ENCODE measurements at regions not wholly inside any gene's neighbourhood (a gene's known extent, or its start where the extent isn't known, plus 50 kb on each side); places are given as distances from the start of the nearest gene placed in this dataset.
A peak's percentile ranks its signal among the peaks of the same experiment; 100 is the strongest.

DNA sequence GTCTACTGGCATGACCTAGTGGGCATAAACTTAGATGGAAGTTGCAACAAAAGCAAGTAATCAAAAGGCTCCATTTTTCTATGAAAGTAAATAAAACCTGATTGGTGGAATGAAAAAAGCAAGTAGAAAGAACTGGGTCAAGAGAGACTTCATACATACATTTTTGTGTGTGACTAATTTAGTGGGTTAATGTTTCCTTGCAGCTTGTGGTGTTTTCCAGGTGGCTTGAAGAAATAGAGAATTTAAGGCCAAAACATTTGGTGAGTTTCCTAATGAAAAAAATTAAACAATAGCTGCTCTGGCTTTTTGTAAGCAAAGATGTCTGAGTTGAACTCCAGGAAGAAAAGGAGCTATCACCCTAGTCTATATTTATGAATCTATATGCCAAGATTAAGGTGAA is 71.0 kb downstream of the ZC3H11B start:
- Histone ChIP-seq H3K4me3 (no peak overlapping the region), H3K27ac (no peak overlapping the region), H3K36me3 (no peaks in the 10 kb centered on the region), H3K9me3 (ENCODE audit: low read depth) (no peaks in the 10 kb centered on the region), H3K27me3 (no peaks in the 10 kb centered on the region), H3K4me1 (ENCODE audit: low read depth) (peaks cover 16% of the 10 kb centered on the region)
- DNase-seq (ENCODE audit: low read depth in 1 of 2, low spot score in 1 of 2) = no peak
- TF ChIP-seq, protein P1, sequence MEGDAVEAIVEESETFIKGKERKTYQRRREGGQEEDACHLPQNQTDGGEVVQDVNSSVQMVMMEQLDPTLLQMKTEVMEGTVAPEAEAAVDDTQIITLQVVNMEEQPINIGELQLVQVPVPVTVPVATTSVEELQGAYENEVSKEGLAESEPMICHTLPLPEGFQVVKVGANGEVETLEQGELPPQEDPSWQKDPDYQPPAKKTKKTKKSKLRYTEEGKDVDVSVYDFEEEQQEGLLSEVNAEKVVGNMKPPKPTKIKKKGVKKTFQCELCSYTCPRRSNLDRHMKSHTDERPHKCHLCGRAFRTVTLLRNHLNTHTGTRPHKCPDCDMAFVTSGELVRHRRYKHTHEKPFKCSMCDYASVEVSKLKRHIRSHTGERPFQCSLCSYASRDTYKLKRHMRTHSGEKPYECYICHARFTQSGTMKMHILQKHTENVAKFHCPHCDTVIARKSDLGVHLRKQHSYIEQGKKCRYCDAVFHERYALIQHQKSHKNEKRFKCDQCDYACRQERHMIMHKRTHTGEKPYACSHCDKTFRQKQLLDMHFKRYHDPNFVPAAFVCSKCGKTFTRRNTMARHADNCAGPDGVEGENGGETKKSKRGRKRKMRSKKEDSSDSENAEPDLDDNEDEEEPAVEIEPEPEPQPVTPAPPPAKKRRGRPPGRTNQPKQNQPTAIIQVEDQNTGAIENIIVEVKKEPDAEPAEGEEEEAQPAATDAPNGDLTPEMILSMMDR (IDR thresholded peaks at IDR 0.05; ENCODE audit: low read depth, low read length) = no peak

DNA sequence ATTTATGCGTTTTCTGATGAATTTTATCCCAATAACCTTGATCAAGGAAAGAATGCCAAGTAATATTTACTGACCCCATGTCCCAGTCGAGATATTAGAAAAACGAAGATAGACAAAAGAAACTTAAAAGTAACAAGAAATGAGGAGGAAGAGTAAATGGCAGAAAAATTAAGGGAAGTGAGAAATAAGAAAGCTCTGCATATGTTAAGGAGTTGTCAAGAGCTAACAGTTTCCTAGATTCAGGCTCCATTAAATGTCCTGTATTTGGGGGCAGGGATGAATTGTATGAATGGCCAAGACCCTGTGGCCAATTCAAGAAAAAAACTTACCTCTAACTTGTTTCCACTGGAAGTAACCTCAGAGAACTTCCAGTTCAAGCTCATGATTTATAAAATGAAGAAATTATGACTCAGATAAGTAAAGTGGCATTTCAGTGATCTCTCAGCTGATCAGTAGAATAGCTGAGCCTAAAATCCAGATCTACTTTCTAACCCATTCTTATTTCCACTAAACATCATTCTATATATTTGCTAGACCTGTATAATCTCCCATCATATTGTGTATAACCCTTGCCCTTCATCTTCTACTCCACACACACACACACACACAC is 73.2 kb downstream of the ZC3H11B start:
- no peaks in the 10 kb centered on the region for H3K9me3 ChIP-seq (ENCODE audit: low read depth)
- H3K27me3 ChIP-seq = no peaks in the 10 kb centered on the region
- DNase-seq (ENCODE audit: low read depth in 1 of 2, low spot score in 1 of 2) = no peak
- peaks cover 19% of the 10 kb centered on the region for H3K4me1 ChIP-seq (ENCODE audit: low read depth)
- no peak overlapping the region for H3K4me3 ChIP-seq
- no peak overlapping the region for H3K27ac ChIP-seq
- TF ChIP-seq, protein P1 (IDR thresholded peaks at IDR 0.05; ENCODE audit: low read depth, low read length) = no peak
- H3K36me3 ChIP-seq = no peaks in the 10 kb centered on the region

- no peaks in the 10 kb centered on the region for H3K36me3 ChIP-seq
- no peak overlapping the region for H3K4me3 ChIP-seq
- H3K9me3 ChIP-seq (ENCODE audit: low read depth) = no peaks in the 10 kb centered on the region
- no peaks in the 10 kb centered on the region for H3K27me3 ChIP-seq
- TF ChIP-seq, protein P1 (IDR thresholded peaks at IDR 0.05; ENCODE audit: low read depth, low read length) = no peak
- H3K4me1 ChIP-seq (ENCODE audit: low read depth) = peaks cover 19% of the 10 kb centered on the region
- no peak for DNase-seq (ENCODE audit: low read depth in 1 of 2, low spot score in 1 of 2)
- H3K27ac ChIP-seq = no peak overlapping the region
Measured at GRCh38 chr1:219538886-219539285, 74.0 kb downstream of the ZC3H11B start.

DNA sequence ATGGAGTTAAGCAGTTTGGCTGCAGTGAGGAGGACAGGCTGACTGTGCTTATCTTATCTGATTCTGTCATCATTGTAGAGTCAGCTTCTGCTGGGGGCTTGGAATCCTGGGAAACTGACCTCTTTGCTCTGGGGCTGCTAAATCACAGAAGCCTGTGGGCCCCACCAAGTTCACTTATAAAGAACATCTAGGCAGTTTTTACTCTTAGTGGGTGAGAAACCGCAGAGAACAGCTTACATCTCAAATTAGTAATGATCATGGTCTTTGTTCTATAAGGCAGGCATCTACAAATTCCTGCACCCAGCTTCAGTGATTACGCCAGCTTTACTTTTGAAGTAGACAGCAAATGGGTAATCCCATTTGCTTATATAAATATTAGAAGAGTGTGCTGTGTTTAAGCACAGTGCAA is 75.7 kb downstream of the ZC3H11B start:
- H3K9me3 ChIP-seq (ENCODE audit: low read depth) = no peaks in the 10 kb centered on the region
- H3K4me3 ChIP-seq = no peak overlapping the region
- no peaks in the 10 kb centered on the region for H3K36me3 ChIP-seq
- DNase-seq (ENCODE audit: low read depth in 1 of 2, low spot score in 1 of 2) = no peak
- TF ChIP-seq, protein P1 (IDR thresholded peaks at IDR 0.05; ENCODE audit: low read depth, low read length) = no peak
- H3K27ac ChIP-seq = peak overlapping the region; percentile 27
- H3K4me1 ChIP-seq (ENCODE audit: low read depth) = peaks cover 19% of the 10 kb centered on the region
- no peaks in the 10 kb centered on the region for H3K27me3 ChIP-seq

- H3K4me3 ChIP-seq = no peak overlapping the region
- H3K27me3 ChIP-seq = no peaks in the 10 kb centered on the region
- H3K9me3 ChIP-seq (ENCODE audit: low read depth) = no peaks in the 10 kb centered on the region
- peaks cover 19% of the 10 kb centered on the region for H3K4me1 ChIP-seq (ENCODE audit: low read depth)
- H3K27ac ChIP-seq = no peak overlapping the region
- no peak for DNase-seq (ENCODE audit: low read depth in 1 of 2, low spot score in 1 of 2)
- TF ChIP-seq, protein P1 (IDR thresholded peaks at IDR 0.05; ENCODE audit: low read depth, low read length) = no peak
- H3K36me3 ChIP-seq = no peaks in the 10 kb centered on the region
Measured at GRCh38 chr1:219536038-219536437, 76.9 kb downstream of the ZC3H11B start.
